Stimulated activated CD4-positive, alpha-beta T cell treated with anti-CD3 and anti-CD28 coated beads, Interleukin-2, amount 100 ng/mL, for 48 hours (primary cell): ENCODE measurements at regions not wholly inside any gene's neighbourhood (a gene's known extent, or its start where the extent isn't known, plus 50 kb on each side); places are given as distances from the start of the nearest gene placed in this dataset.
"Not testable (repeated sequence)": the region's sequence is repeated elsewhere in the genome, so short reads cannot be mapped to it uniquely, and the experiment has no call there.

ENCODE experiments used
- DNase-seq, 2 donors: peaks; one replicate each; pipeline ENCODE4 v3.0.0-alpha.2; 2020

- no peak for DNase-seq
These were observed 194.2 kb downstream of the INHBB start for GRCh38 chr2:120539937-120540718.

- DNase-seq: no peak
These were observed 194.7 kb upstream of the GLI2 start for GRCh38 chr2:120540719-120541552.

- DNase-seq: no peak
These were observed 194.1 kb upstream of the GLI2 start for GRCh38 chr2:120541553-120541932.

GRCh38 chr2:120541972-120542670 is 193.5 kb upstream of the GLI2 start:
- DNase-seq: no peak

GRCh38 chr2:120542911-120543527 is 192.6 kb upstream of the GLI2 start:
- no peak for DNase-seq

- no peak for DNase-seq
These were observed 191.8 kb upstream of the GLI2 start for GRCh38 chr2:120543899-120544298.

GRCh38 chr2:120544522-120544921 is 191.1 kb upstream of the GLI2 start:
- no peak for DNase-seq

- DNase-seq: not testable (repeated sequence)
These were observed 190.7 kb upstream of the GLI2 start for GRCh38 chr2:120545007-120545406.

GRCh38 chr2:120545521-120546047 is 190.1 kb upstream of the GLI2 start:
- no peak for DNase-seq

- no peak for DNase-seq
These were observed 189.4 kb upstream of the GLI2 start for GRCh38 chr2:120546048-120546864.

GRCh38 chr2:120546865-120547390 is 188.7 kb upstream of the GLI2 start:
- no peak for DNase-seq

GRCh38 chr2:120547662-120548061 is 188.0 kb upstream of the GLI2 start:
- no peak for DNase-seq

- no peak for DNase-seq
These were observed 186.8 kb upstream of the GLI2 start for GRCh38 chr2:120548627-120549608.

- no peak for DNase-seq
These were observed 185.8 kb upstream of the GLI2 start for GRCh38 chr2:120549841-120550240.

GRCh38 chr2:120550282-120550681 is 185.4 kb upstream of the GLI2 start:
- no peak for DNase-seq

- DNase-seq: no peak
These were observed 184.7 kb upstream of the GLI2 start for GRCh38 chr2:120550893-120551446.

GRCh38 chr2:120551522-120551921 is 184.1 kb upstream of the GLI2 start:
- DNase-seq: no peak

- no peak for DNase-seq
These were observed 183.6 kb upstream of the GLI2 start for GRCh38 chr2:120552079-120552478.

- peak; percentile 17 to 21 for DNase-seq
These were observed 182.7 kb upstream of the GLI2 start for GRCh38 chr2:120552800-120553481.
